DND-41 (cell line): ENCODE measurements at regions not wholly inside any gene's neighbourhood (a gene's known extent, or its start where the extent isn't known, plus 50 kb on each side); places are given as distances from the start of the nearest gene placed in this dataset.

ENCODE experiments used
- EZH2 ChIP-seq: IDR thresholded peaks from 3 replicates; pipeline ENCODE4 v1.6.1; 2012; ENCODE audit warnings: borderline replicate concordance, low read depth, mild to moderate bottlenecking, moderate library complexity, low read length, inconsistent platforms; ENCODE audit not compliant: severe bottlenecking
- TF ChIP-seq, protein P1 (sequence below): IDR thresholded peaks from 2 replicates; pipeline ENCODE4 v1.5.1; 2012; ENCODE audit warnings: borderline replicate concordance, low read length, moderate library complexity, mild to moderate bottlenecking; ENCODE audit not compliant: poor library complexity, severe bottlenecking; ENCODE audit errors: extremely low read depth

DNA sequence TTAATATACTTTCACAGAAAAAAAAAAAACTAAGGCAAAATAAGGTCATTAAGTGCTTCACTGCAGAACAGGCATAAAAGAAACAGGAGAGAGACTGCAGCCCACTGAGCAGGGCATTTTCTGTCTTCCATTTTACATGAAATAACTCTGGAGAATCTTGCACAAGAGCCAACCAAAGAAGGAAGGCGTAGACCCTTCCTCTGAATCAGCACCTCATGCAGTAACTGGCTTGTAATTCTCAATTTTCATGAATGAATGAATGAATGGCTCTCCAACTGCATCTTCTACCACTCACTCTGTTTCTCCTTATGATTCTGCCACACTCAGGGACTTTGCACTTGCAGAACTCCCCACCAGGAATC, 102.0 kb upstream of the PPM1H start:
- no peak for TF ChIP-seq EZH2
- TF ChIP-seq, protein P1, sequence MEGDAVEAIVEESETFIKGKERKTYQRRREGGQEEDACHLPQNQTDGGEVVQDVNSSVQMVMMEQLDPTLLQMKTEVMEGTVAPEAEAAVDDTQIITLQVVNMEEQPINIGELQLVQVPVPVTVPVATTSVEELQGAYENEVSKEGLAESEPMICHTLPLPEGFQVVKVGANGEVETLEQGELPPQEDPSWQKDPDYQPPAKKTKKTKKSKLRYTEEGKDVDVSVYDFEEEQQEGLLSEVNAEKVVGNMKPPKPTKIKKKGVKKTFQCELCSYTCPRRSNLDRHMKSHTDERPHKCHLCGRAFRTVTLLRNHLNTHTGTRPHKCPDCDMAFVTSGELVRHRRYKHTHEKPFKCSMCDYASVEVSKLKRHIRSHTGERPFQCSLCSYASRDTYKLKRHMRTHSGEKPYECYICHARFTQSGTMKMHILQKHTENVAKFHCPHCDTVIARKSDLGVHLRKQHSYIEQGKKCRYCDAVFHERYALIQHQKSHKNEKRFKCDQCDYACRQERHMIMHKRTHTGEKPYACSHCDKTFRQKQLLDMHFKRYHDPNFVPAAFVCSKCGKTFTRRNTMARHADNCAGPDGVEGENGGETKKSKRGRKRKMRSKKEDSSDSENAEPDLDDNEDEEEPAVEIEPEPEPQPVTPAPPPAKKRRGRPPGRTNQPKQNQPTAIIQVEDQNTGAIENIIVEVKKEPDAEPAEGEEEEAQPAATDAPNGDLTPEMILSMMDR, result no peak
